ENCODE measurements at regions not wholly inside any gene's neighbourhood (a gene's known extent, or its start where the extent isn't known, plus 50 kb on each side); places are given as distances from the start of the nearest gene placed in this dataset.

DNA sequence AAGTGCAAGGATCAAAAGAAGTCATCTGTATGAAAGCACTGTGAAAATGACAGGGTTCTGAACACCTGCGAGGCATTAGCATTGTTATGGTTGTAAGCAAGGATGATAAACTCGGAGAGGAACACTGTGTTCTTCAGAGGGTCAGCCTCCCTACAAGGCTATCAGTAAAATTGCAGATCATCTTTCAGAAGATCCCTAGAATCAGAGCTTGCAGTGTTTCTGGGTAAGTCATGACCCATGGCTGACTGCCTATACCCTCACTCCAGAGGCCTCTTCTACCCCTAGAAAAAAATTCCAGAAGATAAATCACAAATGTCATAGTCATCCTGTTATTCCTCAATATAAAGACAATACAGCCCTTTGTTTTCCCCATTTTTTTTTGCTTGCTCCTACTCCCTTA is 292.6 kb downstream of the DMAC1 start:
- TF ChIP-seq, protein P1, sequence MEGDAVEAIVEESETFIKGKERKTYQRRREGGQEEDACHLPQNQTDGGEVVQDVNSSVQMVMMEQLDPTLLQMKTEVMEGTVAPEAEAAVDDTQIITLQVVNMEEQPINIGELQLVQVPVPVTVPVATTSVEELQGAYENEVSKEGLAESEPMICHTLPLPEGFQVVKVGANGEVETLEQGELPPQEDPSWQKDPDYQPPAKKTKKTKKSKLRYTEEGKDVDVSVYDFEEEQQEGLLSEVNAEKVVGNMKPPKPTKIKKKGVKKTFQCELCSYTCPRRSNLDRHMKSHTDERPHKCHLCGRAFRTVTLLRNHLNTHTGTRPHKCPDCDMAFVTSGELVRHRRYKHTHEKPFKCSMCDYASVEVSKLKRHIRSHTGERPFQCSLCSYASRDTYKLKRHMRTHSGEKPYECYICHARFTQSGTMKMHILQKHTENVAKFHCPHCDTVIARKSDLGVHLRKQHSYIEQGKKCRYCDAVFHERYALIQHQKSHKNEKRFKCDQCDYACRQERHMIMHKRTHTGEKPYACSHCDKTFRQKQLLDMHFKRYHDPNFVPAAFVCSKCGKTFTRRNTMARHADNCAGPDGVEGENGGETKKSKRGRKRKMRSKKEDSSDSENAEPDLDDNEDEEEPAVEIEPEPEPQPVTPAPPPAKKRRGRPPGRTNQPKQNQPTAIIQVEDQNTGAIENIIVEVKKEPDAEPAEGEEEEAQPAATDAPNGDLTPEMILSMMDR (IDR thresholded peaks at IDR 0.05) = no peak
- no peak for TF ChIP-seq POLR2A (IDR thresholded peaks at IDR 0.05)

All from right lobe of liver (tissue), 4 donors.